Neutrophil (primary cell): ENCODE measurements at regions not wholly inside any gene's neighbourhood (a gene's known extent, or its start where the extent isn't known, plus 50 kb on each side); places are given as distances from the start of the nearest gene placed in this dataset.

Source experiments
- H3K27ac ChIP-seq: fragments of 200-600 bp; sonication (generic); 2 replicates; pipeline ENCODE4 v1.5.1; 2016; ENCODE audit warnings: mild to moderate bottlenecking, moderate library complexity
- H3K27me3 ChIP-seq: fragments of 200-600 bp; sonication (generic); 2 replicates; pipeline ENCODE4 v1.6.0; 2016; ENCODE audit warnings: mild to moderate bottlenecking
- H3K36me3 ChIP-seq: fragments of 200-600 bp; sonication (generic); 2 replicates; pipeline ENCODE4 v1.5.1; 2017
- H3K4me1 ChIP-seq, 2 experiments: fragments of 200-600 bp in 1 of 2; sonication (generic) in 1 of 2; 1 replicate in 1 of 2; 2 replicates in 1 of 2; pipeline versions ENCODE4 v1.5.1 to v1.6.1; 2013 to 2016; ENCODE audit warnings: low read depth in 1 of 2, low read length in 1 of 2, mild to moderate bottlenecking in 1 of 2, moderate library complexity in 1 of 2; ENCODE audit not compliant: control insufficient read depth in 1 of 2, insufficient read depth in 1 of 2
- H3K4me3 ChIP-seq, 2 experiments: fragments of 200-600 bp in 1 of 2; sonication (generic) in 1 of 2; 1 replicate in 1 of 2; 2 replicates in 1 of 2; pipeline ENCODE4 v1.5.1; 2013 to 2016; ENCODE audit warnings: low read depth in 1 of 2, low read length in 1 of 2, mild to moderate bottlenecking in 1 of 2, moderate library complexity in 1 of 2
- H3K9me3 ChIP-seq: fragments of 200-600 bp; sonication (generic); 2 replicates; pipeline ENCODE4 v1.5.1; 2016
- TF ChIP-seq, protein P1 (sequence below): fragments of 200-600 bp; sonication (generic); IDR thresholded peaks from 2 replicates; pipeline ENCODE4 v1.5.1; 2016; ENCODE audit warnings: antibody characterized with exemption

DNA sequence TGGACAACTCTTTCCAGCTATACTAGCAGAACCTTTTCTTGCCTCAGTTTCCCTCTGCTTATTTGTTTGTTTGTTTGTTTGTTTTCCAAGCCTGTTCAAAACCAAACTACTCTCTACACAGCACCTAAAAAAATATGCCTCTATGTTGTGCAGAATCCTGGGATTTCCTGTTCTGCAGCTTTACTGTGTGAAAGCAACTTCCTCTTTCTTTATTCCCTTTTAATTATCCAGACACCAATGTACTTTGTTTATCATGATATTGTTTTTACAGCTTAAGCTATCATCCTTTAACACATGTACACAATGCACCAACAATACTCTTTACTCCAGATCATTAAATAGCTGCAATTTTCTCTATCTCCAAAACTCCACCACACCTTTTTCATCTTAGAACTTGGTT, 259.5 kb downstream of the EPHA4 start:
- Histone ChIP-seq H3K4me3 (no peak overlapping the region), H3K4me1 (no peaks in the 10 kb centered on the region), H3K27me3 (no peaks in the 10 kb centered on the region), H3K27ac (no peak overlapping the region), H3K9me3 (no peaks in the 10 kb centered on the region), H3K36me3 (no peaks in the 10 kb centered on the region)
- TF ChIP-seq, protein P1, sequence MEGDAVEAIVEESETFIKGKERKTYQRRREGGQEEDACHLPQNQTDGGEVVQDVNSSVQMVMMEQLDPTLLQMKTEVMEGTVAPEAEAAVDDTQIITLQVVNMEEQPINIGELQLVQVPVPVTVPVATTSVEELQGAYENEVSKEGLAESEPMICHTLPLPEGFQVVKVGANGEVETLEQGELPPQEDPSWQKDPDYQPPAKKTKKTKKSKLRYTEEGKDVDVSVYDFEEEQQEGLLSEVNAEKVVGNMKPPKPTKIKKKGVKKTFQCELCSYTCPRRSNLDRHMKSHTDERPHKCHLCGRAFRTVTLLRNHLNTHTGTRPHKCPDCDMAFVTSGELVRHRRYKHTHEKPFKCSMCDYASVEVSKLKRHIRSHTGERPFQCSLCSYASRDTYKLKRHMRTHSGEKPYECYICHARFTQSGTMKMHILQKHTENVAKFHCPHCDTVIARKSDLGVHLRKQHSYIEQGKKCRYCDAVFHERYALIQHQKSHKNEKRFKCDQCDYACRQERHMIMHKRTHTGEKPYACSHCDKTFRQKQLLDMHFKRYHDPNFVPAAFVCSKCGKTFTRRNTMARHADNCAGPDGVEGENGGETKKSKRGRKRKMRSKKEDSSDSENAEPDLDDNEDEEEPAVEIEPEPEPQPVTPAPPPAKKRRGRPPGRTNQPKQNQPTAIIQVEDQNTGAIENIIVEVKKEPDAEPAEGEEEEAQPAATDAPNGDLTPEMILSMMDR: no peak

DNA sequence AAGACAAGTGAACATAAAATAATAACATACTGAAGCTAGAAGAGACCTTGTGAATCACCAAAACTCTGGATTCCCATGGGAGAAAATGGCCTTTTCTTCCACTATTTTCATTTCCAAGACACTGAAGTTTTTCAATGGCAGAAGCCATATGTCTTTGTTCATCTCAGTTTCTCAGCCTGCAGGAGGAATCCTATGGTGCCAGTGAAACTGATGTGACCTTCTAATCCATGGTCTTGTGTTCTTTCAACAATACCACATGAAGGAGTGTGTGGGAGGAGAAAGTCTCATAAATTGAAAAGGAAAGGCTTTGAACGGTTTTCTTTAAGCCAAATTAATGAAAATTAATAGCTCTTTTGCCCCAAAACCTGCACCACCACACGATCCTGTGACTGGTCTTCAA, 257.3 kb downstream of the EPHA4 start:
- Histone ChIP-seq H3K4me3 (no peak overlapping the region), H3K36me3 (no peaks in the 10 kb centered on the region), H3K4me1 (no peaks in the 10 kb centered on the region), H3K9me3 (no peaks in the 10 kb centered on the region), H3K27ac (no peak overlapping the region), H3K27me3 (no peaks in the 10 kb centered on the region)
- TF ChIP-seq, protein P1: no peak

DNA sequence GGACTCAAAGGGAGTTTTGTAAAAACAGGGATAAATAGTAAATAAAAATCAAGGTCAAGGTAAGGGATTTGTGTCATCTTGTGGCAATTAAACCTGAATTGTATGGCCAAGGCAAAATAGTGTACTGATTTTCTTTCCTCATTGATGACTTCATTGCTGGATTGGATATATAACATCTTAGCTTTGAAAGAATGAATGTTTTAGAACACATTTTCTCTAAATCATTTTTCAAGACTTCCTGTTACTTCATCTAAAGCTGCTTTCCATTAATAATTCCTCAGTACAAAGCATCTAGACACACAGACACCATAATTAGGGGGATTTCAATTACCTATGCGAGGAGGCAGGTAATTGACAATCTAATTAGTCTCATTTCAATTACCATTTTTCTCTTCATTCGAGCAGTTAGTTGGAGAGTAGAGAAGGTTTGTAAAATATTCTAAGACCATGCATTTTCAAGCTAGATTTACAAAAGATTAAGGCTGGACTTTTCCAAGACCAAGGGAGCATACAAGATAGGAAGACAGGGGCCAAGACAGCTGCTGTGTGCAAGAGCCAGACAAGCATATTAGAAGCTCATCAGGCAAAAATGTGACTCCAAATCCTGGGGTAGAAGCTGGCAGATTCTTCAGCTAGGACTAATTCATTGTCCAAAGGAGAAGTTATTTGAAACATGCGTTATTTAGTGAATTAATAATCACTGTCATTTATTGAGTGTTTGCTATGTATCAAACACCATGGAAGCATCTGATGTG, 253.6 kb downstream of the EPHA4 start:
- no peaks in the 10 kb centered on the region for H3K4me1 ChIP-seq
- H3K27ac ChIP-seq: no peak overlapping the region
- no peaks in the 10 kb centered on the region for H3K36me3 ChIP-seq
- H3K4me3 ChIP-seq: no peak overlapping the region
- no peaks in the 10 kb centered on the region for H3K9me3 ChIP-seq
- no peaks in the 10 kb centered on the region for H3K27me3 ChIP-seq
- TF ChIP-seq, protein P1: no peak

DNA sequence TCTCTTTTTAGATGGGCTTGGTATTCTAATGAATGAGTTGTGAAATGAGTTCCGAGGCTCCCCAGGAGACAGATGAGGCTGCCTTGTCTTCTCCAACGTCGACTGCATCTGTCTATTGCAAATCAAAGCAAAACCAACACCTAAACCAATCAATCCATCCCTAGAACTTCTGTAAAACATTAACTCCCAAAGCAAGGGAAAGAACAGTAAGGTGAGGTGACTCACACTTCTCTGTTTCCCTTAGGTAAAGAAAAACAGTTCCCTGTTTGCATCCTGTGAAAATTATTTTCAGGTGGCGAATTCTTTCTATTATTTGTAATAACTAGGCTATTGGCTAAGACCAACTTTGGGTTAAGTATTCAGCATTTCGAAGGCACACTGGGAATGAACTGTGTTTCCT, 249.4 kb downstream of the EPHA4 start:
- TF ChIP-seq, protein P1: no peak
- no peaks in the 10 kb centered on the region for H3K9me3 ChIP-seq
- H3K27me3 ChIP-seq: no peaks in the 10 kb centered on the region
- no peaks in the 10 kb centered on the region for H3K4me1 ChIP-seq
- no peak overlapping the region for H3K27ac ChIP-seq
- H3K4me3 ChIP-seq: no peak overlapping the region
- H3K36me3 ChIP-seq: no peaks in the 10 kb centered on the region

DNA sequence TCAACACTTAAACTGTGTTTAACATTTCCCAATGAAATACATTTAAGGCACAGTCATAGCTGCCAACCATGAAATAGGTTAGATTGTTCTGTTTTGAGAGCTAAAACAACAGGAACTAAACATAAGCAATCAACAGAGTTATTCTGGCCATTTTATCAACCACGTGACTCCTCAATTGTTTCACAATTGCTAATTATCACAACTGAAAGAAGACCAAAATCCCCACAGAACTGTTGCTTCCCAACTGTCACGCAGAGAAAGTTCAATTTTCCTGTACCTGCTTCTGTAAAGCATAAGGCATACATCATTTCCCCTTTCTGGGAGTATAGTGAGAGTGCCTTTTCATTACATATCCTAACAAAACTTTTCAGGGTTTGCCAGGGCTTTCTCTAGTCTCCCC, 248.6 kb downstream of the EPHA4 start:
- Histone ChIP-seq H3K27me3 (no peaks in the 10 kb centered on the region), H3K4me3 (no peak overlapping the region), H3K4me1 (no peaks in the 10 kb centered on the region), H3K36me3 (no peaks in the 10 kb centered on the region), H3K27ac (no peak overlapping the region), H3K9me3 (no peaks in the 10 kb centered on the region)
- TF ChIP-seq, protein P1: no peak
